MM.1S (cell line): ENCODE measurements at regions not wholly inside any gene's neighbourhood (a gene's known extent, or its start where the extent isn't known, plus 50 kb on each side); places are given as distances from the start of the nearest gene placed in this dataset.

ENCODE experiments used
- DNase-seq: peaks from one replicate; pipeline ENCODE4 v3.0.0-alpha.2; 2015
- H2AFZ ChIP-seq: fragments of 300-600 bp; sonication (generic); 2 replicates; pipeline ENCODE4 v1.6.0; 2016; ENCODE audit warnings: antibody characterized with exemption, low read length
- H3F3A ChIP-seq: fragments of 300-600 bp; sonication (generic); 2 replicates; pipeline ENCODE4 v1.6.1; 2016; ENCODE audit warnings: mild to moderate bottlenecking, antibody characterized with exemption, low read length, moderate library complexity, mixed read lengths; ENCODE audit not compliant: insufficient read depth
- H3K27ac ChIP-seq: fragments of 300-600 bp; sonication (generic); 2 replicates; pipeline ENCODE4 v1.5.1; 2016; ENCODE audit warnings: mild to moderate bottlenecking, low read length
- H3K27me3 ChIP-seq: fragments of 300-600 bp; sonication (generic); replicated peaks from 2 replicates; pipeline ENCODE4 v1.6.0; 2016; ENCODE audit warnings: low read length; ENCODE audit not compliant: insufficient read depth
- H3K36me3 ChIP-seq: fragments of 300-600 bp; sonication (generic); replicated peaks from 2 replicates; pipeline ENCODE4 v1.6.1; 2016; ENCODE audit warnings: mild to moderate bottlenecking, low read length, mixed read lengths; ENCODE audit not compliant: insufficient read depth
- H3K4me1 ChIP-seq: fragments of 300-600 bp; sonication (generic); 2 replicates; pipeline ENCODE4 v1.6.1; 2016; ENCODE audit warnings: low read length, mixed read lengths
- H3K4me2 ChIP-seq: fragments of 300-600 bp; sonication (generic); 2 replicates; pipeline ENCODE4 v1.6.0; 2016; ENCODE audit warnings: low read depth, low read length
- H3K4me3 ChIP-seq: fragments of 300-600 bp; sonication (generic); 2 replicates; pipeline ENCODE4 v1.5.1; 2016; ENCODE audit warnings: low read length, mixed read lengths
- H3K79me2 ChIP-seq: fragments of 300-600 bp; sonication (generic); 2 replicates; pipeline ENCODE4 v1.6.1; 2016; ENCODE audit warnings: mixed run types, low read length, mixed read lengths
- H3K9ac ChIP-seq: fragments of 300-600 bp; sonication (generic); 2 replicates; pipeline ENCODE4 v1.6.1; 2016; ENCODE audit warnings: low read length, mixed read lengths
- H3K9me2 ChIP-seq: fragments of 300-600 bp; sonication (generic); replicated peaks from 2 replicates; pipeline ENCODE4 v1.6.1; 2016; ENCODE audit warnings: mild to moderate bottlenecking, low read length, mixed read lengths; ENCODE audit not compliant: insufficient read depth
- H3K9me3 ChIP-seq: fragments of 300-600 bp; sonication (generic); replicated peaks from 2 replicates; pipeline ENCODE4 v1.6.1; 2016; ENCODE audit warnings: mild to moderate bottlenecking, low read length, mixed read lengths; ENCODE audit not compliant: insufficient read depth
- H4K20me1 ChIP-seq: fragments of 300-600 bp; sonication (generic); 2 replicates; pipeline ENCODE4 v1.6.1; 2016; ENCODE audit warnings: mild to moderate bottlenecking, low read length, moderate library complexity, mixed read lengths; ENCODE audit not compliant: insufficient read depth
- EZH2 ChIP-seq: fragments of 300-600 bp; sonication (generic); optimal IDR thresholded peaks from 2 replicates; pipeline ENCODE3; 2017; ENCODE audit warnings: low read depth, mild to moderate bottlenecking, antibody characterized with exemption, low read length, mixed read lengths
- EZH2phosphoT487 ChIP-seq: fragments of 300-600 bp; sonication (generic); IDR thresholded peaks from 2 replicates; pipeline ENCODE4 v1.6.1; 2018; ENCODE audit warnings: antibody characterized with exemption, low read length
- TF ChIP-seq, protein P1 (sequence below): fragments of 300-600 bp; sonication (generic); IDR thresholded peaks from 2 replicates; pipeline ENCODE4 v1.5.1; 2016; ENCODE audit warnings: antibody characterized with exemption, low read length, mixed read lengths

DNA sequence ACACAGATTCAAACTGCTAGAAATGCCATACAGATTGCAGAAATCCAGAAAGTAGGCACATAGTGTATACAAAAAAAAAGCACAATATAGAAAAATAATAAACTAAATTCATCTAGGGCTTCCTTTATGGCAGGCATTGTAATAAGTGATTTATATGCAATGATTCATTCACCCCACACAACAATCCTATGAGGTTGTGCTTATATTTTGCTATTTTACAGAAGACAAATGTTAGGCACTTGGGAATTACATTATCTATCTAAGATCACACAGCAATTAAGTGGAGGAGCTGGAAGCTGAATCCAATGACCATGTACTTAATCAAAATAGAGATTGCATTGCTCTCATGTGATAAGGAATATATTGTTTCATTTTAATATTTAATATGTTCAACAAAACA lies 225.7 kb upstream of the KCNK2 start:
- H2AFZ ChIP-seq: no peak overlapping the region
- no peaks in the 10 kb centered on the region for H3K9me3 ChIP-seq
- no peaks in the 10 kb centered on the region for H3K79me2 ChIP-seq
- no peaks in the 10 kb centered on the region for H4K20me1 ChIP-seq
- H3K4me2 ChIP-seq: no peak overlapping the region
- no peak for DNase-seq
- no peaks in the 10 kb centered on the region for H3F3A ChIP-seq
- H3K4me1 ChIP-seq: no peaks in the 10 kb centered on the region
- no peak overlapping the region for H3K27ac ChIP-seq
- TF ChIP-seq EZH2 (no peak), EZH2phosphoT487 (no peak)
- TF ChIP-seq, protein P1, sequence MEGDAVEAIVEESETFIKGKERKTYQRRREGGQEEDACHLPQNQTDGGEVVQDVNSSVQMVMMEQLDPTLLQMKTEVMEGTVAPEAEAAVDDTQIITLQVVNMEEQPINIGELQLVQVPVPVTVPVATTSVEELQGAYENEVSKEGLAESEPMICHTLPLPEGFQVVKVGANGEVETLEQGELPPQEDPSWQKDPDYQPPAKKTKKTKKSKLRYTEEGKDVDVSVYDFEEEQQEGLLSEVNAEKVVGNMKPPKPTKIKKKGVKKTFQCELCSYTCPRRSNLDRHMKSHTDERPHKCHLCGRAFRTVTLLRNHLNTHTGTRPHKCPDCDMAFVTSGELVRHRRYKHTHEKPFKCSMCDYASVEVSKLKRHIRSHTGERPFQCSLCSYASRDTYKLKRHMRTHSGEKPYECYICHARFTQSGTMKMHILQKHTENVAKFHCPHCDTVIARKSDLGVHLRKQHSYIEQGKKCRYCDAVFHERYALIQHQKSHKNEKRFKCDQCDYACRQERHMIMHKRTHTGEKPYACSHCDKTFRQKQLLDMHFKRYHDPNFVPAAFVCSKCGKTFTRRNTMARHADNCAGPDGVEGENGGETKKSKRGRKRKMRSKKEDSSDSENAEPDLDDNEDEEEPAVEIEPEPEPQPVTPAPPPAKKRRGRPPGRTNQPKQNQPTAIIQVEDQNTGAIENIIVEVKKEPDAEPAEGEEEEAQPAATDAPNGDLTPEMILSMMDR: no peak
- no peaks in the 10 kb centered on the region for H3K36me3 ChIP-seq
- H3K9ac ChIP-seq: no peak overlapping the region
- no peaks in the 10 kb centered on the region for H3K9me2 ChIP-seq
- H3K27me3 ChIP-seq: no peaks in the 10 kb centered on the region
- no peak overlapping the region for H3K4me3 ChIP-seq

DNA sequence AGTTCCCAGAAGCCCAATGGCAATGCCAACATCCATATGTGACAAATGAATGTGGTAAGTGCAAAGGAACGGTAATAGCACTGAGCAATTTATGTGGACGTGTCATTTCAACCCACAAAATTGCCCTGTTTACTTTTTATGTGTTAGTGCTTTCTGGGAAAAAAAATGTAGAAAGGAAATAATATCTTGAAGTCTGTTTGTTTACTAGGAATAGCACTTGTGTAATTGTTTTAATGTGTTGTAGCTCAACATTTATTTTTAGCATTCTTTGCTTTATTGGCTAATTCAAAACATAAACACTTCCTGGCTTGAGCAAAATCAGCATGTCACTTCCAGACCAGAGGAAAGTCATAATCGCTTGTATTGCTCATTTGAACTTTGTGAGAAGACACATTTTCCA lies 224.8 kb upstream of the KCNK2 start:
- Histone ChIP-seq H3K9me3 (no peaks in the 10 kb centered on the region), H3K36me3 (no peaks in the 10 kb centered on the region), H3K4me2 (no peak overlapping the region), H3F3A (no peaks in the 10 kb centered on the region), H3K79me2 (no peaks in the 10 kb centered on the region), H3K9me2 (no peaks in the 10 kb centered on the region), H3K27ac (no peak overlapping the region), H2AFZ (no peak overlapping the region), H3K27me3 (no peaks in the 10 kb centered on the region), H3K4me3 (no peak overlapping the region), H3K9ac (no peak overlapping the region), H3K4me1 (no peaks in the 10 kb centered on the region), H4K20me1 (no peaks in the 10 kb centered on the region)
- no peak for TF ChIP-seq EZH2phosphoT487
- no peak for TF ChIP-seq EZH2
- TF ChIP-seq, protein P1: no peak
- no peak for DNase-seq

DNA sequence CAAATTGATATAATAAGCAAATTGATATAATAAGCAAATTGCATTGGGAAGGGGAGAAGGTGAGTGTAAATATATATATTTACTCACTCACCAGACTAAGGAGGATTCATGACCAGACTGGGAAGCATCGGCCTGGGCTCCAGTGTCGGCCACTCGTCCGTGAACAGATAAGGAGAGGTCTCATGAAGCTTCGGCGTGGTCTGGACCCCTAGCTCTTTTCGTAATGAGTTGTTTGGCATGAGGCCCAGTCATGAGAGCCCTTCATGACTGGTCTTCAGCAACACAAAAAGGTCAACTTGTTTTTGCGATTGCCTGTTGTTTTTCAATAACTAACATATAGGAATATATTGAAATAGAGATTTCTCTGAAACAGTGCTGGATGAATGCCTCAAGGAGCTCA lies 222.9 kb upstream of the KCNK2 start:
- Histone ChIP-seq H3K4me1 (no peaks in the 10 kb centered on the region), H3K9ac (no peak overlapping the region), H3K36me3 (no peaks in the 10 kb centered on the region), H4K20me1 (no peaks in the 10 kb centered on the region), H3K27me3 (no peaks in the 10 kb centered on the region), H3K4me2 (no peak overlapping the region), H3K4me3 (no peak overlapping the region), H3F3A (no peaks in the 10 kb centered on the region), H3K9me3 (no peaks in the 10 kb centered on the region), H3K9me2 (no peaks in the 10 kb centered on the region), H2AFZ (no peak overlapping the region), H3K27ac (no peak overlapping the region), H3K79me2 (no peaks in the 10 kb centered on the region)
- no peak for DNase-seq
- TF ChIP-seq EZH2 (no peak), EZH2phosphoT487 (no peak)
- TF ChIP-seq, protein P1: no peak
